ENCODE measurements at regions not wholly inside any gene's neighbourhood (a gene's known extent, or its start where the extent isn't known, plus 50 kb on each side); places are given as distances from the start of the nearest gene placed in this dataset.

- no peak for DNase-seq
These were observed 52.9 kb upstream of the TPRG1 start for GRCh38 chr3:189118896-189119295.

- no peak for DNase-seq
These were observed 51.8 kb upstream of the TPRG1 start for GRCh38 chr3:189119950-189120349.

- DNase-seq, result no peak
These were observed 50.7 kb upstream of the TPRG1 start for GRCh38 chr3:189121092-189121491.
